Mesenchymal stem cell (in vitro differentiated cells and primary cell): ENCODE measurements at regions not wholly inside any gene's neighbourhood (a gene's known extent, or its start where the extent isn't known, plus 50 kb on each side); places are given as distances from the start of the nearest gene placed in this dataset.
"Not testable (repeated sequence)": the region's sequence is repeated elsewhere in the genome, so short reads cannot be mapped to it uniquely, and the experiment has no call there.

ENCODE experiments used
- DNase-seq: peaks from one replicate; pipeline ENCODE4 v3.0.0-alpha.2; 2013
- H2AFZ ChIP-seq: one replicate; pipeline ENCODE4 v1.6.1; 2013; ENCODE audit warnings: low read depth, mild to moderate bottlenecking, control low read depth, inconsistent platforms, low read length, moderate library complexity
- H2AK5ac ChIP-seq: 2 replicates; pipeline ENCODE4 v1.6.1; 2013; ENCODE audit warnings: low read length, moderate library complexity, mild to moderate bottlenecking, inconsistent platforms; ENCODE audit not compliant: severe bottlenecking
- H2BK120ac ChIP-seq: one replicate; pipeline ENCODE4 v1.6.1; 2013; ENCODE audit warnings: low read depth, mild to moderate bottlenecking, inconsistent platforms, low read length, moderate library complexity
- H2BK12ac ChIP-seq, 2 experiments: one replicate each; pipeline ENCODE4 v1.6.1; 2013; ENCODE audit warnings: inconsistent platforms in 2 of 2, low read length in 2 of 2, mild to moderate bottlenecking in 2 of 2, moderate library complexity in 2 of 2, control low read depth in 1 of 2
- H2BK15ac ChIP-seq: one replicate; pipeline ENCODE4 v1.6.1; 2013; ENCODE audit warnings: mild to moderate bottlenecking, low read depth, inconsistent platforms; ENCODE audit not compliant: poor library complexity, severe bottlenecking
- H2BK5ac ChIP-seq: 2 replicates; pipeline ENCODE4 v1.6.1; 2013; ENCODE audit warnings: low read depth, mild to moderate bottlenecking, low read length, control low read depth, inconsistent platforms; ENCODE audit not compliant: poor library complexity, severe bottlenecking
- H3K14ac ChIP-seq, 2 experiments: one replicate each; pipeline ENCODE4 v1.6.1; 2013; ENCODE audit warnings: inconsistent platforms in 2 of 2, low read length in 2 of 2, control low read depth in 1 of 2, mild to moderate bottlenecking in 1 of 2, moderate library complexity in 1 of 2
- H3K18ac ChIP-seq, 2 experiments: one replicate each; pipeline ENCODE4 v1.6.1; 2013; ENCODE audit warnings: inconsistent platforms in 2 of 2, low read length in 2 of 2, control low read depth in 1 of 2, low read depth in 1 of 2, mild to moderate bottlenecking in 1 of 2
- H3K23ac ChIP-seq, 2 experiments: one replicate each; pipeline ENCODE4 v1.6.1; 2013; ENCODE audit warnings: inconsistent platforms in 2 of 2, low read length in 2 of 2, mild to moderate bottlenecking in 2 of 2, moderate library complexity in 2 of 2, control low read depth in 1 of 2
- H3K27ac ChIP-seq: 2 replicates; pipeline ENCODE4 v1.5.1; 2013; ENCODE audit warnings: mild to moderate bottlenecking, moderate library complexity, low read length, control low read depth, inconsistent platforms; ENCODE audit not compliant: poor library complexity, severe bottlenecking
- H3K27me3 ChIP-seq, 2 experiments: 2 replicates each; pipeline versions ENCODE4 v1.6.1 to v1.7.0; 2013; ENCODE audit warnings: low read length in 2 of 2, mild to moderate bottlenecking in 2 of 2, moderate library complexity in 2 of 2, control low read depth in 1 of 2, inconsistent platforms in 1 of 2; ENCODE audit not compliant: control insufficient read depth in 1 of 2, insufficient read depth in 1 of 2
- H3K36me3 ChIP-seq, 2 experiments: 2 replicates each; pipeline versions ENCODE4 v1.6.1 to v1.7.0; 2013; ENCODE audit warnings: low read length in 2 of 2, control low read depth in 1 of 2, inconsistent platforms in 1 of 2, low read depth in 1 of 2, mild to moderate bottlenecking in 1 of 2; ENCODE audit not compliant: insufficient read depth in 2 of 2, control insufficient read depth in 1 of 2
- H3K4ac ChIP-seq, 2 experiments: one replicate each; pipeline ENCODE4 v1.6.1; 2013; ENCODE audit warnings: inconsistent platforms in 2 of 2, low read length in 2 of 2, mild to moderate bottlenecking in 2 of 2, moderate library complexity in 2 of 2, control low read depth in 1 of 2, low read depth in 1 of 2
- H3K4me1 ChIP-seq: 2 replicates; pipeline ENCODE4 v1.6.1; 2013; ENCODE audit warnings: low read depth, low read length, control low read depth; ENCODE audit not compliant: control insufficient read depth, insufficient read depth
- H3K4me2 ChIP-seq: 2 replicates; pipeline ENCODE4 v1.6.1; 2013; ENCODE audit warnings: low read length, mild to moderate bottlenecking, inconsistent platforms; ENCODE audit not compliant: poor library complexity, severe bottlenecking
- H3K4me3 ChIP-seq, 2 experiments: 2 replicates each; pipeline versions ENCODE4 v1.5.1 to v1.7.0; 2013; ENCODE audit warnings: low read length in 2 of 2, mild to moderate bottlenecking in 2 of 2, control low read depth in 1 of 2, low read depth in 1 of 2; ENCODE audit not compliant: insufficient read depth in 1 of 2
- H3K79me1 ChIP-seq: replicated peaks from 2 replicates; pipeline ENCODE4 v1.6.1; 2013; ENCODE audit warnings: mild to moderate bottlenecking, control low read depth, low read length, inconsistent platforms; ENCODE audit not compliant: poor library complexity, severe bottlenecking
- H3K9ac ChIP-seq: 2 replicates; pipeline ENCODE4 v1.7.0; 2013; ENCODE audit warnings: mild to moderate bottlenecking, low read length, moderate library complexity
- H3K9me3 ChIP-seq: 2 replicates; pipeline ENCODE4 v1.7.0; 2013; ENCODE audit warnings: mild to moderate bottlenecking, low read length; ENCODE audit not compliant: control insufficient read depth
- H4K8ac ChIP-seq: one replicate; pipeline ENCODE4 v1.6.1; 2013; ENCODE audit warnings: inconsistent platforms, mild to moderate bottlenecking, low read length, moderate library complexity
- H4K91ac ChIP-seq: one replicate; pipeline ENCODE4 v1.6.1; 2013; ENCODE audit warnings: mild to moderate bottlenecking, low read length, inconsistent platforms
- WGBS: methylation state at CpG from one replicate; pipeline ENCODE4 v1.1.7; 2013; ENCODE audit warnings: mixed read lengths; 5-methylcytosine and 5-hydroxymethylcytosine counted together

GRCh38 chr3:20561166-20561565 is 375.2 kb upstream of the SGO1 start:
- Histone ChIP-seq H3K79me1 (no peaks in the 10 kb centered on the region), H3K9ac (no peak overlapping the region)
- WGBS: 10% methylated on average over 2 of the region's 2 CpGs

GRCh38 chr3:20560446-20560845 is 374.4 kb upstream of the SGO1 start:
- not testable (repeated sequence) for H2AFZ ChIP-seq
- WGBS: 83% methylated on average over 5 of the region's 5 CpGs

More at GRCh38 chr3:20561166-20561565, 375.2 kb upstream of the SGO1 start:
- no peak overlapping the region for H3K4ac ChIP-seq
- H2BK5ac ChIP-seq: no peak overlapping the region
- H4K91ac ChIP-seq: no peak overlapping the region
- no peaks in the 10 kb centered on the region for H3K9me3 ChIP-seq
- no peak overlapping the region for H3K4me2 ChIP-seq
- H4K8ac ChIP-seq: no peak overlapping the region
- no peak overlapping the region for H2BK120ac ChIP-seq
- no peak for DNase-seq
- no peak overlapping the region for H2AK5ac ChIP-seq
- no peak overlapping the region for H3K23ac ChIP-seq
- H3K14ac ChIP-seq: no peak overlapping the region
- no peak overlapping the region for H2BK15ac ChIP-seq
- H3K18ac ChIP-seq: no peak overlapping the region
- no peak overlapping the region for H3K4me3 ChIP-seq
- no peaks in the 10 kb centered on the region for H3K4me1 ChIP-seq
- no peak overlapping the region for H3K27ac ChIP-seq
- H2BK12ac ChIP-seq: no peak overlapping the region
- H3K27me3 ChIP-seq: no peaks in the 10 kb centered on the region
- H2AFZ ChIP-seq: no peak overlapping the region
- H3K36me3 ChIP-seq: no peaks in the 10 kb centered on the region

GRCh38 chr3:20558161-20558560 is 372.2 kb upstream of the SGO1 start:
- H2BK15ac ChIP-seq: no peak overlapping the region
- H4K8ac ChIP-seq: no peak overlapping the region
- no peak for DNase-seq
- H3K23ac ChIP-seq: no peak overlapping the region
- H3K36me3 ChIP-seq: no peaks in the 10 kb centered on the region
- H3K27me3 ChIP-seq: no peaks in the 10 kb centered on the region
- H3K18ac ChIP-seq: no peak overlapping the region
- H3K4ac ChIP-seq: no peak overlapping the region
- no peak overlapping the region for H2AK5ac ChIP-seq
- H3K9me3 ChIP-seq: no peaks in the 10 kb centered on the region
- H2BK12ac ChIP-seq: no peak overlapping the region
- H4K91ac ChIP-seq: no peak overlapping the region
- no peak overlapping the region for H2AFZ ChIP-seq
- no peak overlapping the region for H2BK120ac ChIP-seq
- 73% methylated on average over 1 of the region's 2 CpGs for WGBS
- H3K14ac ChIP-seq: no peak overlapping the region
- H3K4me1 ChIP-seq: no peaks in the 10 kb centered on the region
- H2BK5ac ChIP-seq: no peak overlapping the region
- H3K4me3 ChIP-seq: no peak overlapping the region
- no peaks in the 10 kb centered on the region for H3K79me1 ChIP-seq
- H3K4me2 ChIP-seq: no peak overlapping the region
- no peak overlapping the region for H3K27ac ChIP-seq
- H3K9ac ChIP-seq: no peak overlapping the region

More at GRCh38 chr3:20560446-20560845, 374.4 kb upstream of the SGO1 start:
- not testable (repeated sequence) for H4K8ac ChIP-seq, H2BK15ac ChIP-seq, H3K27me3 ChIP-seq, H4K91ac ChIP-seq, H2BK120ac ChIP-seq, H3K4ac ChIP-seq, H3K14ac ChIP-seq, H2BK5ac ChIP-seq, H3K27ac ChIP-seq, H3K36me3 ChIP-seq, H3K9ac ChIP-seq, DNase-seq, H3K23ac ChIP-seq, H3K4me1 ChIP-seq, H2AK5ac ChIP-seq, H3K79me1 ChIP-seq, H3K4me2 ChIP-seq, H3K4me3 ChIP-seq, H2BK12ac ChIP-seq, H3K18ac ChIP-seq, H3K9me3 ChIP-seq

GRCh38 chr3:20556661-20557060 is 370.7 kb upstream of the SGO1 start:
- H3K27me3 ChIP-seq: no peaks in the 10 kb centered on the region
- H4K91ac ChIP-seq: no peak overlapping the region
- H2AK5ac ChIP-seq: no peak overlapping the region
- H3K4me2 ChIP-seq: no peak overlapping the region
- DNase-seq: no peak
- H2BK12ac ChIP-seq: no peak overlapping the region
- H3K4me1 ChIP-seq: no peaks in the 10 kb centered on the region
- no peaks in the 10 kb centered on the region for H3K36me3 ChIP-seq
- H2BK15ac ChIP-seq: no peak overlapping the region
- no peak overlapping the region for H3K9ac ChIP-seq
- no peak overlapping the region for H3K27ac ChIP-seq
- H2AFZ ChIP-seq: no peak overlapping the region
- WGBS: no CpG with 5 or more reads among the region's 4 CpGs
- no peak overlapping the region for H3K14ac ChIP-seq
- H2BK120ac ChIP-seq: no peak overlapping the region
- H4K8ac ChIP-seq: no peak overlapping the region
- H3K4me3 ChIP-seq: no peak overlapping the region
- H3K23ac ChIP-seq: no peak overlapping the region
- H2BK5ac ChIP-seq: no peak overlapping the region
- H3K4ac ChIP-seq: no peak overlapping the region
- H3K9me3 ChIP-seq: no peaks in the 10 kb centered on the region
- H3K18ac ChIP-seq: no peak overlapping the region
- no peaks in the 10 kb centered on the region for H3K79me1 ChIP-seq
